ENCODE measurements at regions not wholly inside any gene's neighbourhood (a gene's known extent, or its start where the extent isn't known, plus 50 kb on each side); places are given as distances from the start of the nearest gene placed in this dataset.

DNA sequence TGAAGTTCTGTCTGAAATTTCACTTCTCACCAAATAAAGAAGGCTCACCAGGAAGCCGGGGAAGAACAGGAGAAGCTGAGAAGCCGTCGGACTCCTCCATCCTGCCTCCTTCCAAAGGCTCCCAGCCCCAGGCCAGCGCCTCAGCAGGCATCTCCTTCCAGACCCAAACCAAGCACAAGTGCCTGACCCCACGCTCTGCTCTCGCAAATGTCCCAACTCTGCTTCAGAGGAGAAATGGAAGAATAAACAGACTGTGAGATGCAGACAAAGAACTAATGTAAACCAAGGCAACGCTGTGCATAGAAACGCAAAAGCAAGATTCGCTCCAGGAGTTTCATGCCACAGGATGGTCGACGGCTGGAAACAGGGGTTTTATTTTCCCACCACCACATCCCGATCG lies 100.3 kb upstream of the EXOC2 start:
- BruUV-seq (replicated peaks): no TSS peak
- Mint-ChIP-seq H3K36me3 (ENCODE audit: insufficient read depth, unreplicated experiment) (no peaks in the 10 kb centered on the region), H3K27ac (ENCODE audit: unreplicated experiment) (no peak overlapping the region), H3K27me3 (ENCODE audit: insufficient read depth, unreplicated experiment) (peaks cover 2% of the 10 kb centered on the region), H3K4me3 (ENCODE audit: unreplicated experiment) (no peak overlapping the region), H3K9me3 (ENCODE audit: unreplicated experiment) (no peaks in the 10 kb centered on the region), H3K4me1 (ENCODE audit: low read depth, unreplicated experiment) (no peaks in the 10 kb centered on the region)
- Histone ChIP-seq H3K4me1 (no peaks in the 10 kb centered on the region), H3K27me3 (replicated peaks; ENCODE audit: control insufficient read depth, insufficient read depth, low read length) (no peaks in the 10 kb centered on the region), H3K36me3 (ENCODE audit: control insufficient read depth, insufficient read depth, low read length) (no peaks in the 10 kb centered on the region), H3K9me3 (no peaks in the 10 kb centered on the region), H3K4me3 (ENCODE audit: low read depth, low read length) (no peak overlapping the region)
- DNase-seq: no peak
- TF ChIP-seq, protein P1, sequence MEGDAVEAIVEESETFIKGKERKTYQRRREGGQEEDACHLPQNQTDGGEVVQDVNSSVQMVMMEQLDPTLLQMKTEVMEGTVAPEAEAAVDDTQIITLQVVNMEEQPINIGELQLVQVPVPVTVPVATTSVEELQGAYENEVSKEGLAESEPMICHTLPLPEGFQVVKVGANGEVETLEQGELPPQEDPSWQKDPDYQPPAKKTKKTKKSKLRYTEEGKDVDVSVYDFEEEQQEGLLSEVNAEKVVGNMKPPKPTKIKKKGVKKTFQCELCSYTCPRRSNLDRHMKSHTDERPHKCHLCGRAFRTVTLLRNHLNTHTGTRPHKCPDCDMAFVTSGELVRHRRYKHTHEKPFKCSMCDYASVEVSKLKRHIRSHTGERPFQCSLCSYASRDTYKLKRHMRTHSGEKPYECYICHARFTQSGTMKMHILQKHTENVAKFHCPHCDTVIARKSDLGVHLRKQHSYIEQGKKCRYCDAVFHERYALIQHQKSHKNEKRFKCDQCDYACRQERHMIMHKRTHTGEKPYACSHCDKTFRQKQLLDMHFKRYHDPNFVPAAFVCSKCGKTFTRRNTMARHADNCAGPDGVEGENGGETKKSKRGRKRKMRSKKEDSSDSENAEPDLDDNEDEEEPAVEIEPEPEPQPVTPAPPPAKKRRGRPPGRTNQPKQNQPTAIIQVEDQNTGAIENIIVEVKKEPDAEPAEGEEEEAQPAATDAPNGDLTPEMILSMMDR (IDR thresholded peaks at IDR 0.05; ENCODE audit: insufficient read depth in 1 of 2, low read depth in 1 of 2, low read length in 1 of 2, severe bottlenecking in 1 of 2, unreplicated experiment in 1 of 2): no peak
- ChIA-PET CTCF (no interaction called here), POLR2A (no interaction called here)
- intact Hi-C loops (cut with micrococcal nuclease; ENCODE audit: unreplicated experiment): no loop called here

DNA sequence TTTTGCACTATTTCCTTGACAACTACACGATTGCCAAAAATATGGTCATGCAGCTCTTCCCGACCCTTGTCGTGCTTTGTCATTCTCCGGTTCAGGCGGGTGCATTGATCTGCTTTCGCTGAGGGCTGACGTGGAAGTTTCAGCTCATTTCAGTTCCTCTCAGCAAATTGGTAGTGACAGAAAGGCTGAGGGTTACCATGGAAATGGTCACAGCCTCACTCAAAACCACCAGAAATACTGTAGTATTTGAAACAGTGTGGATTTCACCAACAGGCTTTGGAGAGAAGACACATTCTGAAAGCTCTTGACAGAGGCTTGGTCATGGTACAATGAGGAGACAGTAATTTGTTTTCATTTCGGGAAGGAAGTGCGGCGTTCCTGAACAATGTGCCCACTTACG lies 99.7 kb upstream of the EXOC2 start:
- BruUV-seq (replicated peaks): no TSS peak
- H3K9me3 Mint-ChIP-seq (ENCODE audit: unreplicated experiment): no peaks in the 10 kb centered on the region
- Histone ChIP-seq H3K4me1 (no peaks in the 10 kb centered on the region), H3K36me3 (ENCODE audit: control insufficient read depth, insufficient read depth, low read length) (no peaks in the 10 kb centered on the region), H3K9me3 (no peaks in the 10 kb centered on the region), H3K4me3 (ENCODE audit: low read depth, low read length) (no peak overlapping the region), H3K27me3 (replicated peaks; ENCODE audit: control insufficient read depth, insufficient read depth, low read length) (no peaks in the 10 kb centered on the region)
- POLR2A ChIA-PET: no interaction called here
- no peaks in the 10 kb centered on the region for H3K36me3 Mint-ChIP-seq (ENCODE audit: insufficient read depth, unreplicated experiment)
- TF ChIP-seq, protein P1 (IDR thresholded peaks at IDR 0.05; ENCODE audit: insufficient read depth in 1 of 2, low read depth in 1 of 2, low read length in 1 of 2, severe bottlenecking in 1 of 2, unreplicated experiment in 1 of 2): no peak
- DNase-seq: no peak
- H3K4me3 Mint-ChIP-seq (ENCODE audit: unreplicated experiment): no peak overlapping the region
- intact Hi-C loops (cut with micrococcal nuclease; ENCODE audit: unreplicated experiment): no loop called here
- CTCF ChIA-PET: no interaction called here
- H3K27me3 Mint-ChIP-seq (ENCODE audit: insufficient read depth, unreplicated experiment): peaks cover 6% of the 10 kb centered on the region
- no peaks in the 10 kb centered on the region for H3K4me1 Mint-ChIP-seq (ENCODE audit: low read depth, unreplicated experiment)
- H3K27ac Mint-ChIP-seq (ENCODE audit: unreplicated experiment): no peak overlapping the region

DNA sequence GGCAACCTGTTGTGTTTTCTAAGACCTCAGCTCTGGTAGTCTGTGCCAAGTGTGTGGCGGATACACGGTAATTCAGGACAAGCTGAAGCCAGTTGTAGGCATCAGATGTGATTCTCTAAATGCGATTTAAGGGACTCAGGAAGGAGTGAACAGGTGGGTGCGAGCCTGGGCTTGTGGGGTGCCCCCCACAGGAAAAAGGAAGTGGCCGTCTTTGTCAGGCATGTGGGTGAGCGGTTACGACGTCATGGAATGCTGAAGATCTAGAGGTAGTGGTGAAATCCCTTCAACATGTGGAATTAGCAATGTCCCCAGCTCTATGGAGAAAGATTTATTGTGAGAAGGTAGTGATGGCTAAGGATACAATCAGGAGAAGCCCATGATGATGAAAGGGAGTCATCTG lies 95.1 kb upstream of the EXOC2 start:
- no peaks in the 10 kb centered on the region for H3K9me3 ChIP-seq
- H3K4me1 ChIP-seq: no peaks in the 10 kb centered on the region
- TF ChIP-seq, protein P1 (IDR thresholded peaks at IDR 0.05; ENCODE audit: insufficient read depth in 1 of 2, low read depth in 1 of 2, low read length in 1 of 2, severe bottlenecking in 1 of 2, unreplicated experiment in 1 of 2): no peak
- Mint-ChIP-seq H3K4me1 (ENCODE audit: low read depth, unreplicated experiment) (no peaks in the 10 kb centered on the region), H3K27ac (ENCODE audit: unreplicated experiment) (no peak overlapping the region), H3K27me3 (ENCODE audit: insufficient read depth, unreplicated experiment) (peaks cover 6% of the 10 kb centered on the region), H3K4me3 (ENCODE audit: unreplicated experiment) (no peak overlapping the region), H3K9me3 (ENCODE audit: unreplicated experiment) (no peaks in the 10 kb centered on the region), H3K36me3 (ENCODE audit: insufficient read depth, unreplicated experiment) (no peaks in the 10 kb centered on the region)
- H3K36me3 ChIP-seq (ENCODE audit: control insufficient read depth, insufficient read depth, low read length): no peaks in the 10 kb centered on the region
- no TSS peak for BruUV-seq (replicated peaks)
- intact Hi-C loops (cut with micrococcal nuclease; ENCODE audit: unreplicated experiment): no loop called here
- H3K4me3 ChIP-seq (ENCODE audit: low read depth, low read length): no peak overlapping the region
- no peak for DNase-seq
- ChIA-PET CTCF (no interaction called here), POLR2A (no interaction called here)
- no peaks in the 10 kb centered on the region for H3K27me3 ChIP-seq (replicated peaks; ENCODE audit: control insufficient read depth, insufficient read depth, low read length)
